SHP77 treated with DMSO at 0.1 percent for 48 hours (cell line): ENCODE measurements at regions not wholly inside any gene's neighbourhood (a gene's known extent, or its start where the extent isn't known, plus 50 kb on each side); places are given as distances from the start of the nearest gene placed in this dataset.
"Not testable (repeated sequence)": the region's sequence is repeated elsewhere in the genome, so short reads cannot be mapped to it uniquely, and the experiment has no call there.

ENCODE experiments used
- DNase-seq: peaks from one replicate; lab custom pipeline; 2025; lab: John Stamatoyannopoulos, UW

GRCh38 chr5:125691738-125692530 lies 731.3 kb upstream of the GRAMD2B start:
- DNase-seq, result not testable (repeated sequence)

GRCh38 chr5:125695996-125696655 lies 727.1 kb upstream of the GRAMD2B start:
- DNase-seq, result no peak

- no peak for DNase-seq
Measured at GRCh38 chr5:125696762-125697161, 726.4 kb upstream of the GRAMD2B start.

GRCh38 chr5:125698420-125698819 lies 724.8 kb upstream of the GRAMD2B start:
- no peak for DNase-seq

- DNase-seq, result peak; percentile 35
Measured at GRCh38 chr5:125699860-125700259, 723.3 kb upstream of the GRAMD2B start.

- peak; percentile 95 for DNase-seq
Measured at GRCh38 chr5:125700380-125700861, 722.8 kb upstream of the GRAMD2B start.

GRCh38 chr5:125703616-125704015 lies 719.6 kb upstream of the GRAMD2B start:
- no peak for DNase-seq

GRCh38 chr5:125704888-125705287 lies 718.3 kb upstream of the GRAMD2B start:
- DNase-seq, result no peak

- no peak for DNase-seq
Measured at GRCh38 chr5:125708583-125708982, 714.6 kb upstream of the GRAMD2B start.

GRCh38 chr5:125710745-125711144 lies 712.5 kb upstream of the GRAMD2B start:
- DNase-seq, result no peak

- DNase-seq, result no peak
Measured at GRCh38 chr5:125712397-125712796, 710.8 kb upstream of the GRAMD2B start.

- DNase-seq, result no peak
Measured at GRCh38 chr5:125713109-125713805, 710.0 kb upstream of the GRAMD2B start.

- DNase-seq, result no peak
Measured at GRCh38 chr5:125715216-125715615, 708.0 kb upstream of the GRAMD2B start.

GRCh38 chr5:125717209-125717608 lies 706.0 kb upstream of the GRAMD2B start:
- DNase-seq, result no peak

GRCh38 chr5:125719681-125720347 lies 703.4 kb upstream of the GRAMD2B start:
- peak; percentile 90 for DNase-seq

GRCh38 chr5:125720348-125720685 lies 702.9 kb upstream of the GRAMD2B start:
- peak; percentile 69 for DNase-seq

- no peak for DNase-seq
Measured at GRCh38 chr5:125720721-125721120, 702.5 kb upstream of the GRAMD2B start.

GRCh38 chr5:125722550-125722949 lies 700.7 kb upstream of the GRAMD2B start:
- no peak for DNase-seq

- no peak for DNase-seq
Measured at GRCh38 chr5:125725691-125726090, 697.5 kb upstream of the GRAMD2B start.

- no peak for DNase-seq
Measured at GRCh38 chr5:125743939-125744338, 679.3 kb upstream of the GRAMD2B start.

- DNase-seq, result no peak
Measured at GRCh38 chr5:125746917-125747316, 676.3 kb upstream of the GRAMD2B start.

- DNase-seq, result no peak
Measured at GRCh38 chr5:125750147-125750860, 672.9 kb upstream of the GRAMD2B start.
